NCI-H2196 (cell line): ENCODE measurements at regions not wholly inside any gene's neighbourhood (a gene's known extent, or its start where the extent isn't known, plus 50 kb on each side); places are given as distances from the start of the nearest gene placed in this dataset.
A peak's percentile ranks its signal among the peaks of the same experiment; 100 is the strongest.
"Not testable (repeated sequence)": the region's sequence is repeated elsewhere in the genome, so short reads cannot be mapped to it uniquely, and the experiment has no call there.

ENCODE experiments used
- DNase-seq: peaks from one replicate; lab custom pipeline; 2025; ENCODE audit not compliant: unreplicated experiment; lab: John Stamatoyannopoulos, UW

DNA sequence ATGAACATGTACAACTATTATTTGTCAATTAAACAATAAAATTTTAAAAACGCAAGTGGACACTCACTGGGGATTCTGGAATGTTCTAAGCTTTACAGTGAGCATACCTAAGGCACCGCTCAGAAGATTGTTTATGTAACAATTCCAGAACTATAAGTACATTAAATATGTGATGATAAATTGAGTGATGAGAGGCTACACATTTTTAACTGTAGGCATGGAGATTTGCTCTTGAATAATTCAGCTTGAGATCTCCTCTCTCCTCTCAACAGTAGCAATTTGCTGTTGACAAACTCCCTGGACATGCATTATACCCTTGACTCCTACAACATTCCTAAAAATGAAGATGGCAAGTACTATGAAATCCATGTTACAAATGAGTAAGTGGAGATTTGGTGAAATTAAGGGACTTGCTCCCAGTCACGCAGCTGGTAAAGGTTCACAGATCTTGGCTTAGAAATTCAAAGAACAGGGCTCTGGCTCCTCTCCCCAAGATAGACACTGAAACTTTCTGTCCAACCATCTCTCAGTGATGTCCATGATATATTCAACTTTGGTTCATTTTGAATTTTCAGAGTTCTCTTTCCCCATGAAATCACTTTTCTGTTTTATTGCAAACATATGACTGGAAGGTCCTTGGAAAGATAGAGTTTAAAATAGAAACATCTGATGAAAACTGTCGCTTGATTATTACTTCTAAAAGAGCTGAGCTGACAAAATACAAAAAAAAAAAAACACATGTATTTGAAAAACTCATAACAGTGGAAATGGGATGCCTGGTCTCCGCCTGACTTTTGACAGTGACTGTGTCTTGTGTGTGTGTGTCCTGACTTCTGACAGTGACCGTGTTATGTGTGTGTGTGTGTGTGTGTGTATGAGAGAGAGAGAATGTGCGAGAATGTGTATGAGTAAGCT lies 488.3 kb downstream of the TNS3 start:
- no peak for DNase-seq

DNA sequence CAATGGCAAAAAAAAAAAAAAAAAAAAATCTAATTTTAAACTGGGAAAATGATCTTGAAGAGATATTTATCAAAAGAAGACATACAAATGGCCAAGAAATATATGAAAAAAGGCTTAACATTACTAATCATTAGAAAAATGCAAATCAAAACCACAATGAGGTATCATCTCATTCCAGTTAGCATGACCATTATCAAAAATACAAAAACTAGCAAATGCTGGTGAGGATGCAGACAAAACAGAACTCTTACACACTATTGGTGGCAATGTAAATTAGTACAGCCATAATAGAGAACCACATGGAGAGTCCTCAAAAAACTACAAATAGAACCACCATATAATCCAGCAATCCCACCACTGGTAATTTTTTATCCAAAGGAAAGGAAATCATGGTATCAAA lies 489.6 kb downstream of the TNS3 start:
- no peak for DNase-seq

DNA sequence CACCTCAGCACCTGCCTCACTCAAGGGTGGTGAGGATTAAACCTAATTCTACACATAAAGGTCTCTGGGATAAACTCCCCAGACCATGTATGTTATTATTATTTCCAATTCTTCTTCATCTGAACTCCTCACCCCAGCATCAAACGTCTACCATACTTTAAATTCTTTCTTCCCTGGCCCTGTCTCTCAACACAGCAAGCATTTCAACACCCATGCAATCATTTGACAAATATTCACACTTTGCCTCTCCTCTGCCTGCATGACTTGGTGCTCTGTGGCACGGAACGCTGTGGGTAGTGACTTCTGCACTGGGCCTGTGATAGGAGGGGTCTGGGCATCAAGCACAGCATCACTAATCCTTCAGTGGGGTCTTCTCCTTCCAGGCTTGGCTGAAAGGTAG lies 490.8 kb downstream of the TNS3 start:
- DNase-seq, result no peak

DNA sequence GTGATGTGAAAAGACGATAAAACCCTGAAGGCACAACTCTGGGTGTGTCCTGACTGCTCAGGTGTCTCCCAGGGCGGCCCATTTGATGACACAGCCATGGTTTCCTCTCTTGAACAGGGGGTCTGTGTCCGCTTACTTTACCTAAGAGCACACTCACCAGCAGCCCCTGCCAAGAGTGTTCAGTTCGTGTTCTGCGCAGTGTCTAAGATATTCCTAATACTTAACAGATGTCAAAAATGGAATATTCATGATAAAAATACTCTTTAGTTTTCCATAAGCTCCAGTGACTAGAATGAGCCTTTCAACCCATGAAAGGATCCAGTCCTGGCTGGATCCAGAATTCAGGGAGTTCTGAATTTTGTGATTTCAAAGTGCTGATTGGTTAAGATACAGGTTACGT lies 492.4 kb downstream of the TNS3 start:
- DNase-seq, result no peak

DNA sequence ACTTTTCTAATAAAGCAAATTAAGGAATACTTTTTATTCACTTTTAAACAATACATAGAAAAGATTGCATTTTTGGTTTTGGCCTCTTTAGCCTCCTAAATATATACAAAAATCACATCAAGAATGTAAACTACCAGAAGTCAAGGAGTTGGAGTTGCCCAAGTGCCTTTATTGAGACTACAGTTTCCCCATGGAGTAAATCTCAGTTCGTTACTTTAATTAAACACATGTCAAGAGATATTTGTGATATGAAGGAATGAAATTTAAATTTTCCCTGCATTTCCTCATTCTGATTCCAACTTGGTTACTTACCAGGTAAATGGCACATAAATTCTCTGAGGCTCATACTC lies 492.9 kb downstream of the TNS3 start:
- no peak for DNase-seq

DNA sequence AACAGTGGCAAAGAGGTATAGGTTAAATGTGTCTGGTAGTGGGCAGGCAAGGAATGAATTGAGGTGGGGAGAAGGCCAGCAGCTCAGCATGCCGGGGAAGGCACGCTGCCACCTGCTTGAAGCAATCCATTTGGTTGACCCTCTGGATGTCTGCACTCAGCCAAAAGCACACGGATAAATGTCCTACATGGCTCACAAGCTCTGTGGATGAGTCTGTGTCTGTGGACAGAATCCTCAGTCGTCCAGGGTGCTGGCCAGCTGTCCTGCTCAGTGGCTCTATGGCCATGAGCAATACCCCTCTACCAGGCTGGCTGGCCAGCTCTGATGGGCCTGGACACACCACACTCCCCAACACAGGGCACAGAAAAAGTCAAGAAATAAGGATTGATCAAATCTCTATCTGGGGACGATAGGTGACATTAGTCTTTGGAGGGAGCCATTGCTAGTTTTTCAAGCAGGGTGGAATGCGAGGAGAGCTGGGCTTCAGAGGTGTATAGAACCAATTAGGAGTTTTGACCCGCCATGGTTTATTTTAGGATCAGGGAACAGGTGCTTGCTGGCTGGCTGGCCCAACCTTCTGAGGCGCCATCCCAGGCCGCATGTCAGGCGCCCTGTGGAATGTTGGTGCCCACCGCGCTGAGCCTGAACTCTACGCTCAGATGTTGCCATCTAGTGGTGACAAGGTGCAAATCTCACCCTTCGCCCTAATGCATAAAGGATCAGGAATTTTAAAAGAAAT lies 493.4 kb downstream of the TNS3 start:
- DNase-seq, result peak; percentile 41

DNA sequence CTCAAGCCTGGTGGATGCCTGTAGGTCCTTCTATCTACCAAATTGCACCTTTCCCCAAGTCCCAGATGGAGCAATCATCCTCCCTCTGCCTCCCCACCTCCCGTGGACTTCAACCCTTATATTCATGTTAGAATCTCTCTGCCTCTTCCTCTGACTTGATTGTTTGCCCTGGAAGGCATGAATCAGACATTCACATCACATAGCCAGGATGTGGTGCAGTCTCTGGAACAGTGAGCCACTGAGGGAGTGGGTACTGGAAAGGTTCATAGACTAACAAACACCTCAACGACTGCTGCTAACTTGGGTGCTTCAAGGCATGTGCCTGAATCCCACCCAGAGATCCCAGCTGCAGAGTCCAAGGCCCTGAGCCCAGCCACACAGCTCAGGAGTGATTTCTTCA lies 494.0 kb downstream of the TNS3 start:
- no peak for DNase-seq

DNA sequence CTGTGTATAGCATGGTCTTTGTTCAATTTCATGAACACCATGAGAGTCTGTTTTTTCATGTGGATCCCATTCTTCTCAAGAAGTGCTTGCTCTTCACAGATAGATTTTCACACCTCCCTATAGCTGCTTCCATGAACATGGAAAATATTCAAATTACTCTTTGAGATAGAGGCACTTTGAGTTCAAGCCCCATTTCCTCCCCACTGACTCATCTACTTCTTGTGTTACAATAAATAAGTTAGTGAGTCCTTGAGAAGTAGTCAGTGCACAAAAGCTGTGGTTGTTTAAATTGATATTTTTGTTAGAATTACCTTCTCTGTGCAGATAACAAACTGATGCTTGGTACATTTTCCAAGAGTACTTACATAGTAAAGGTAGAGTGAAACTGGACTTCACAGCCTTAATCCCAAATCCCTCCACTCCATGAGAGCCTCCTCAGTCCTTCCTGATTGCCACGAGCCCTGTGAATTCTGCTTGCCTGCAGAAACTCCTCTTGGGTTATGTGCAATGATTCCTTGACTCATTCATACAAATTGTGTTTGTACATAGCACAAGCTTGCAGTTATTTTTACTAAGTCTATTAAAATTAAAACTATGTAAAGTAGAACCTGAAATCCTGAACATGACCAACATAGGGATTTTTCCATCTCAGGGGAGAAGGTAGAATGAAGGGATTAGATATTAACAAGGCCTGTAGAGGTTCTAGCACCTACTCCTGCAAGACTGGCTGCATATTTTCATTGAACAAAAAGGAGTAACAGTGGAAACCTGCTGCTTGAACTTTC lies 496.2 kb downstream of the TNS3 start:
- DNase-seq, result no peak

DNA sequence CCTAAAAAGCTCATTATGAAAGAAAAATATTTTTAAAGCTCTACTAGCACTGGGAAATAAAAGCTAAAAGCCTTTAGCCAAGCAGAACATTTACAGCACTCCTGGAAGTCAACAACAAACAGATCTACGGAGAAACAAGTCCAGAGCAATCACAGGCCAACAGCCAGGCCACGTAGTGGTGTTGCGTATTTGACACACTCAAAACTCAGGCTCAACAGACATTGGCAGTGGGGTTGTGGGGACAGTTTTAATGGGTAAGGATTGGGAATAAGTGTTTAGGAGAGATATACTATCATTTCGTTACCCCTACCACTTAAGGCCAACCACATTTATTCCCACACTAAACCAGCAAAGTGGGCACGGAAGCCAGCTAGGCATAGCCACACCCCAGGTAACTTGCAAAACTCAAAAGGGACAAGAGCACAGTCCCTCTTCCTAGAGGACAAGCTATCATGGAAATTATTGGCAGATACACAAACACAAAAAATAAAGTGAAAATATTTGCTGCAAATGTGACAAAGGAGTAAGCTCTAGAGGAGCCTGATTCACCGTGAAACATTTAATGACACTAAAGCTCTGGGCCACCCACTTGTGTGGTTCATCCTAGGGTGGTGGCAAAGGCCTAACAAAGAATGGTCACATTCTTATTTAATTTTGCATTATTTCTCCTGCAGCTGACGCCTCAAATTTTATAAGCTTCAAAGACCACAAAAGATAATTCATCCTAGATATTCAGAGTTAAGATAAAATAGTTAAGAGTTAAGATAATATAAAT lies 498.2 kb downstream of the TNS3 start:
- no peak for DNase-seq

DNA sequence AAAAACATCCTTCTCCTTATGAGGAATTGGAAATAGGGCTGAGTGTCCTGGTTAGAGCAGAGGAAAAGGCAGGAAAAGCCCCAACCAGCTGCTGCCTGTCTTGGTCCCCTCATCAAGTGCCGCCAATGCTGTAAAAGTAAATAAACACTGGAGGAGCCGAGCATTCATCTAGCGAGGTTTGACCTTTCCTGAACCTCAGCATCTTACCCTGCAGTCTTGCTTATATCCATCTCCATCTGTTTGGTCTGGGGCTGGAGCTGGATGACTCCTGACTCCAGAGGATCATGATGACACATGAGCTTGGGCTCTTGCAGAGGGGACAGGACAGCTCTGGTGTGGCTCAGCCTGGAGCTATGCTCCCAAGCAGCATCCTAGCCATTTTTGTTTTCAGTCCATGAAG lies 501.1 kb downstream of the TNS3 start:
- no peak for DNase-seq

DNA sequence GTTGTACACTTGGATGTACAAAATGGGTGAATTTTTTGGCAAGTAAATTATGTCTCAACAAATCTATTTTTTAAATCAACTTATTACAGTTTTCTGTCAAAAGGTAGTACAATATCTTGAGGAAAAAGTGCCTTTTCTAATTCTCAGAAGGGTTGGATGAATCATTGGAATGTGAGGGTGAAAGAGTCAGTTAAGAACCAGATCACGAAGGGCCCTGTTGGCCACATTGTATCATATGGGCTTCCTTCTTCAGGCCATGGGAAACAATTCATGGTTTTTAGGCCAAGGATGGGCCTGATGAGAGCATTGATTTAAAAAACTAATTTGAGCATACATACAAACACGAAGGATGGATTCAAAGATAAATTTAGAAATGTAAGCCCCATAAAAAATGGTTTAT lies 503.7 kb downstream of the TNS3 start:
- DNase-seq, result no peak

DNA sequence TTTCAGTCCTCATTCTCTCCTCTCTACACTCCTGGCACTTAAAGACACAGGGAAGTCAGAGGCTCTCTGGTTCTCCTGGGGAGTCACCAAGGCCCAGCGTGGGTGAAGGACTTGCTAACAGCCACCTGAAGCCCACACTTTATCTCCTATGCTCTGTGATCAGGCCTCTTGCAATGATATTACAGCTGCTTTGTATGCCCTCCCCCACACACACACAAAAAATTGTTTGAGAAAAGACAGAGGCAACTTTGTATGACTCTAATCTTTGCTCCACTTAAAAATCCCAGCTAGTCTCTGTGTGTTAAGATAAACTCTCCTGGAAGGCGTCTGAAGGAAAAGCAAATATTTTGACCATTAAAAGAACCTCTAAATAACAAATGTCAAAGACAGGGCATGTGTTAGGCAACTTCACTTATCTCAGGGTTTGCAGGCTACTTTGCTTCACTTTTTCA lies 507.2 kb downstream of the TNS3 start:
- DNase-seq, result no peak

DNA sequence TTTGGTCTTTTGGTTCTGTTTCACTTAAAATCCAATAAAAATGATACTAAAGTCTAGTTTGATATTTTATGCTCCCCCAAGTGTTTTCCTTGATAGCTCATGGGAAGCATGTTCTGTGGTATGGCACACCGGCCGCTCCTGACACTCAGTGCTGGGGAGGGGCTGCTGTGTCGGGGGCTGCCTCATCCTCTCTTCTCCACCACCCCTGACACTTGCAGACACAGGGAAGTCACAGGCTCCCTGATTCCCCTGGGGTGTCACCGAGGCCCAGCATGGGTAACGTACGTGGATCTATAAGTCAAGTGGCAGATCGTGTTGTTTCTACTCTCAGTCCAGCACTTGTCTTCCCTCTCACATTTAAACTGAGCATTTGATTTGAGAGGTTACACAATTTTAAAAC lies 508.6 kb downstream of the TNS3 start:
- no peak for DNase-seq

DNA sequence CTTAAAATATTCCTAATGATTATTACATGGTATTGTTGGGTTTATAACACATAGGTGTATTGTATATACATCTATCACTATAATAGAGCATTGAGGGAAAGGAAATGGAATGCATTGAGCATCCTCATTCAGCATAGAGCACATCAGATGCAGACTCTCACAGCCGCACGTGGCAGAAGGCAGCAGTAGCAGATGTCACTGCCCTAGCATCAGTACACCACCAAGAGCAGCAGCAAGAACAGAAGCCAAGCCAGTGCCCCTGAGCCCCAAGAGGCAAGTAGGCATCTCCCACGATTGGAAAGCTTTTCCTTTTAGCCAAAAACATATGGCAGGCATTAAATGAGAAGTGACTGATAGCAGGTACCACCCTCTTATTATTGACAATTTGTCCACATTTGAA lies 510.0 kb downstream of the TNS3 start:
- DNase-seq, result no peak

DNA sequence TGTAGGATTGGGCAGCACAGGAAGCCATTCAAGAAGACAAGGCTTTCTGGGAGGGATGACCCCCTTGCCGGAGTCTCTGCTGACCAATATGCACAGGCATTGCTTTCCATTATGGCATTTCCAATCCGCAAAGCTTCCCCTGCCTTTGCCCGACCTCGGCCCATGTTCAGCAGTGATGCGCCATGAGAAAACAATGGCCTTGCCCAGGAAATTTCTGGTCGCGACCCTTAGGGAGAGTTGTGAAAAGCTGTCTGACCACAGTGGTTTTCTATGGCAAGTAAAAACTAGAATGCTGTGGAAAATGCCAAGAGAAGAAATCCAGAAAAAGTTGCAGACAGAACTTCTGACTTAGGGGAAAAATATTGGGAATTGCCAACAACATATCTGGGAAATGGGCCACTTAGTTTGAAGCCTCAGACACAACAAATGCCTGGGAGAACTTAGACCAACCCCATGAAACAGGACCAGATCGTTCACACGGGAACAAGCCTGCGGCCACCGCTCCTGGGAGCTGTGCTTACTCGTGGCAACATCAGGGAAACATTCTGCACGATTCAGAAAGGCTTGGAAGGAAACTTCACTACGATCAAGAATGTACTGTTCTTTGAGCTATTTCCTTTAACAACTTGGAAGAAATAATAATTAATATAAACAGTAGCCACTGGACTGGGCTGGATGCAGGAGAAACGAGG lies 512.4 kb downstream of the TNS3 start:
- DNase-seq, result no peak

DNA sequence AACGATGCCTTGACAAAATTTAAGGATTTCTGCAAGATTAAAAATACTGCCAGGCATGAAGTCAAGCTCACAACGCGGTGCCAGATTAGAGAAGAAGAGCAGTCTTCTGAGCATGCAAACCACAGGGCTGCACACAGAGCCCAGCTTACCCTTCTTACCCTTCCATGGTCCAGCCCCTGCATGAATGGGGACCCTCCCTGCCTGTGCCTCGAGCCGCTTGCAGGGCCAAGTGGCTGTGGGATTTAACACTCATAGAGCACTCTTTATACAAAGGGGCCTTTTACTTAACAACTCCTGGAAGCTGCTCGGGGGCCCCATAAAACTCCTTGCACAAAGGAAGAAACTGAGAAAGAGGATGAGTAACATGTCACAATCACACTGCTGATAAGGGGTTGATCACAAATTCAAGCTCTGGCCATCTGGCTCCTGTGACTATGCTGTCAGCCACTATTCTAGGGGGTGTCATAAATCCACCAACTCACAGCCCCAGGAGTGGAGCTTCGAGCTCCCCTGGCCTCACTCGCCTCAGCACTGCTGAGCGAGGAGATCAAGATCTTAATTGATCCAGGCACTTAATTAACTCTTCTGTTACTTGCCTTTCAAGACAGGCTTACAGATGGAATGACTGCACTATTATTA lies 514.8 kb downstream of the TNS3 start:
- no peak for DNase-seq

DNA sequence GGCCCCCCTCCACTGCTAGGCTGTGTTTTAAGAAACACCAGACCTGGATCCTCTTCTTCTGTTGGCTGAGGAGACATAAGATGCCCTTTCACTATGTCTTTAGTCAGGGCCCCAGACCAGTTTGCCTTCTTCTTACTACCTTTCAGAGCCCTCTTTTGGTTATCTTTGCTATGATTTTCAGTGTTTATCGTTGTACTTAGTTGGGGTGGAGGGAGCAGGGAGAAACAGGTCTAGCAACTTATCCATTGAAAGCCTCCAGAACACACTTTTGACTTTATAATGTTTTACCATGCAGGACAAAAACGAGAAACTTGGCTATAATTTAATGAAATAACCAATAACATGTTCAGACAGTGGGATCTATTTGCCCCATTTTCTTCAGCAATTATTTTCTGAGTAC lies 525.2 kb downstream of the TNS3 start:
- no peak for DNase-seq

DNA sequence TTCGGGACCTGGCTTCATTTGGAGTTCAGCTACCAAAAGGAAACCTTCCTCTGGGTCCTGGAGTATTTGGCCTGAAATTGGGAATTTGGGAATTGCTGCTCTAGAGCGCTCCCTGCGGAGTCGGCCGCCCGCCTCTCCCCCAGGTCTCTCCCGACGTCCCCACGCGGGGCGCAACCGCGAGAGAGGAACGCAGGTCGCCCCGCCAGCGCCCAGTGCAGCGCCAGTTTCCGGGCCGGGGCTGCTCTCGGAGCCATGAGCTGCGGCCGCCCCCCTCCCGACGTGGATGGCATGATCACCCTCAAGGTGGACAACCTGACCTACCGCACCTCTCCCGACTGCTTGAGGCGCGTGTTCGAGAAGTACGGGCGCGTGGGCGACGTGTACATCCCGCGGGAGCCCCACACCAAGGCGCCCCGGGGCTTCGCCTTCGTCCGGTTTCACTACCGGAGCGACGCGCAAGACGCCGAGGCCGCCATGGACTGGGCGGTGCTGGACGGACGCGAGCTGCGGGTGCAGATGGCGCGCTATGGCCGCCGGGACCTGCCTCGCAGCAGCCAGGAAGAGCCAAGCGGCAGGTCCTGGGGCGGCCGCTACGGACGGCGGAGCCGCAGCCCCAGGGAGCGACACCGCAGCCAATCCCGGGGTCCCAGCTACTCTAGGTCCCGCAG lies 529.2 kb downstream of the TNS3 start:
- DNase-seq, result not testable (repeated sequence)

DNA sequence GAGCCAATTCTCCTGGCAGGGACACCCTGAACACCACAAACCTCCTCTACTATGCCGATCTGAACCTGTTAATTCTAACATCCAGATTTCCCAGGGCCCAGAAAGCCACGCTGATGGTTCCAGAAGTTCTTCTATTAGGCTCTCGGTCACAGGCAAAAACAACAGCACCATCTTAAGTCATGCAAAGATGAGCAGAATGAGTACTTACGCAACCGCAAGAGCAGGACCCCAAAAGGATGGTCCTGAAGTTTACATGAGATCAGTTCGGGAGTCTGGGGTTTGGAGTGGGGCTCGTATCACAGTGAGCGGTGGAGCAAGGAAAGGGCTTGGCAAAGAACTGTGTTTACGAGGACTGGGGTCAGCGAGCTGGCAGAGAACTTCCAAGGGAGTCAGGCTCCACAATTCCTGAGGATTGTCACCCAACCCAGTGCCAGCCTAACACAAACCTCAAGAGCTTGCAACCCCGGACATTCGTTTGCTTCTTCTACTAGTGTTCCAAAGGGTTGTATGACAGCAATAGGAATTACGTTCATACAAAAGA lies 532.6 kb downstream of the TNS3 start:
- DNase-seq, result no peak
